SU-DHL-6 (cell line): ENCODE measurements at regions not wholly inside any gene's neighbourhood (a gene's known extent, or its start where the extent isn't known, plus 50 kb on each side); places are given as distances from the start of the nearest gene placed in this dataset.

Source experiments
- CTCF ChIP-seq: fragments of 200-600 bp; sonication (generic); IDR thresholded peaks from one replicate; pipeline ENCODE4 v1.5.1; 2017; ENCODE audit warnings: antibody characterized with exemption, mild to moderate bottlenecking, low read length, moderate library complexity; ENCODE audit not compliant: insufficient read depth, poor library complexity, severe bottlenecking
- EZH2phosphoT487 ChIP-seq: fragments of 200-600 bp; sonication (generic), shearing (Covaris generic); conservative IDR thresholded peaks from 2 replicates; pipeline ENCODE4 v1.6.1; 2018; ENCODE audit warnings: mild to moderate bottlenecking, antibody characterized with exemption, low read length, moderate library complexity, mixed read lengths

- TF ChIP-seq CTCF (no peak), EZH2phosphoT487 (no peak)
Observed at GRCh38 chr13:29681864-29682263, 86.4 kb upstream of the SLC7A1 start.
